ENCODE measurements at regions not wholly inside any gene's neighbourhood (a gene's known extent, or its start where the extent isn't known, plus 50 kb on each side); places are given as distances from the start of the nearest gene placed in this dataset.

- H4K20me1 ChIP-seq (ENCODE audit: control insufficient read depth, extremely low read depth, insufficient read depth, low read length) = no peaks in the 10 kb centered on the region
- no peaks in the 10 kb centered on the region for H3K27me3 ChIP-seq (ENCODE audit: control insufficient read depth, extremely low read depth, insufficient read depth, low read length)
- no peaks in the 10 kb centered on the region for H3K4me1 ChIP-seq (ENCODE audit: control insufficient read depth, extremely low read depth, insufficient read depth, low read length)
- no peaks in the 10 kb centered on the region for H3K79me2 ChIP-seq (ENCODE audit: control insufficient read depth, insufficient read depth, low read length)
- H3K36me3 ChIP-seq (ENCODE audit: control insufficient read depth in 2 of 2, extremely low read depth in 1 of 2, insufficient read depth in 2 of 2, low read length in 2 of 2) = no peaks in the 10 kb centered on the region
- H3K9me1 ChIP-seq (ENCODE audit: control insufficient read depth, extremely low read depth, insufficient read depth, low read length) = no peaks in the 10 kb centered on the region
- no peak for DNase-seq (ENCODE audit: low read depth, low spot score)
- H3K4me3 ChIP-seq (ENCODE audit: control insufficient read depth in 2 of 3, extremely low read depth in 1 of 3, insufficient read depth in 2 of 3, low read depth in 1 of 3, low read length in 3 of 3) = no peak overlapping the region
- H3K4me2 ChIP-seq (ENCODE audit: control insufficient read depth, extremely low read depth, insufficient read depth, low read depth, low read length) = no peak overlapping the region
- dilution Hi-C loops (cut with MboI; ENCODE audit: extremely low pct_ligation_motif_present, low sequenced_read_pairs) = no loop called here
- FAIRE-seq = no peak
- TF ChIP-seq CTCF (optimal IDR thresholded peaks at IDR 0.05 in 1 of 3, IDR thresholded peaks at IDR 0.05 in 1 of 3, conservative IDR thresholded peaks at IDR 0.05 in 1 of 3; ENCODE audit: extremely low read depth in 1 of 3, insufficient read depth in 2 of 3, low read length in 3 of 3) (no peak), EZH2 (IDR thresholded peaks at IDR 0.05; ENCODE audit: low read length) (no peak)
- H3K27ac ChIP-seq (ENCODE audit: control insufficient read depth, insufficient read depth, low read length) = no peak overlapping the region
- H3K9me3 ChIP-seq (ENCODE audit: control insufficient read depth, low read depth, low read length) = no peaks in the 10 kb centered on the region
- H3K9ac ChIP-seq (ENCODE audit: control insufficient read depth, extremely low read depth, insufficient read depth, low read length) = no peak overlapping the region
- H2AFZ ChIP-seq (ENCODE audit: control insufficient read depth, low read length) = no peak overlapping the region
These were observed 140.0 kb downstream of the CHRM3 start for GRCh38 chr1:239526391-239526790.

- dilution Hi-C loops (cut with MboI; ENCODE audit: extremely low pct_ligation_motif_present, low sequenced_read_pairs) = no loop called here
These were observed 140.8 kb downstream of the CHRM3 start for GRCh38 chr1:239527051-239527693.

More at GRCh38 chr1:239527051-239527693, 140.8 kb downstream of the CHRM3 start:
- Histone ChIP-seq H3K27me3 (ENCODE audit: control insufficient read depth, extremely low read depth, insufficient read depth, low read length) (no peaks in the 10 kb centered on the region), H3K79me2 (ENCODE audit: control insufficient read depth, insufficient read depth, low read length) (no peaks in the 10 kb centered on the region), H3K9me1 (ENCODE audit: control insufficient read depth, extremely low read depth, insufficient read depth, low read length) (no peaks in the 10 kb centered on the region), H2AFZ (ENCODE audit: control insufficient read depth, low read length) (no peak overlapping the region), H3K9me3 (ENCODE audit: control insufficient read depth, low read depth, low read length) (no peaks in the 10 kb centered on the region), H3K27ac (ENCODE audit: control insufficient read depth, insufficient read depth, low read length) (no peak overlapping the region), H3K36me3 (ENCODE audit: control insufficient read depth in 2 of 2, extremely low read depth in 1 of 2, insufficient read depth in 2 of 2, low read length in 2 of 2) (no peaks in the 10 kb centered on the region), H3K4me2 (ENCODE audit: control insufficient read depth, extremely low read depth, insufficient read depth, low read depth, low read length) (no peak overlapping the region), H3K9ac (ENCODE audit: control insufficient read depth, extremely low read depth, insufficient read depth, low read length) (no peak overlapping the region), H3K4me1 (ENCODE audit: control insufficient read depth, extremely low read depth, insufficient read depth, low read length) (no peaks in the 10 kb centered on the region), H3K4me3 (ENCODE audit: control insufficient read depth in 2 of 3, extremely low read depth in 1 of 3, insufficient read depth in 2 of 3, low read depth in 1 of 3, low read length in 3 of 3) (no peak overlapping the region), H4K20me1 (ENCODE audit: control insufficient read depth, extremely low read depth, insufficient read depth, low read length) (no peaks in the 10 kb centered on the region)
- DNase-seq (ENCODE audit: low read depth, low spot score) (no peak), FAIRE-seq (no peak)
- no peak for TF ChIP-seq CTCF (optimal IDR thresholded peaks at IDR 0.05 in 1 of 3, IDR thresholded peaks at IDR 0.05 in 1 of 3, conservative IDR thresholded peaks at IDR 0.05 in 1 of 3; ENCODE audit: extremely low read depth in 1 of 3, insufficient read depth in 2 of 3, low read length in 3 of 3)
- TF ChIP-seq EZH2 (IDR thresholded peaks at IDR 0.05; ENCODE audit: low read length) = no peak

Measured in keratinocyte (primary cell).